HCT116 (cell line): ENCODE measurements at regions not wholly inside any gene's neighbourhood (a gene's known extent, or its start where the extent isn't known, plus 50 kb on each side); places are given as distances from the start of the nearest gene placed in this dataset.

ENCODE experiments used
- ATAC-seq: fragments of 200-7000 bp; cut with Tn5 transposase; 2 replicates; pipeline ENCODE4 v1.9.1; 2020; ENCODE audit warnings: mild to moderate bottlenecking, moderate library complexity
- BruUV-seq: library from RNA; stranded (reverse); fragments of 400-500 nt; replicated peaks from 2 replicates; lab custom pipeline; 2021; lab: Mats Ljungman, UMichigan
- CTCF ChIA-PET: fragments of 300-600 bp; sonication (Branson Sonifier 250); formaldehyde crosslinking; loops from one replicate; lab custom pipeline; 2021; ENCODE audit warnings: antibody characterized with exemption; lab: Charles Lee
- POLR2A ChIA-PET: fragments of 300-600, 350-600 bp; sonication (Branson Sonifier 250); formaldehyde crosslinking; loops from one replicate; lab custom pipeline; 2021; ENCODE audit warnings: antibody characterized with exemption; lab: Charles Lee
- RAD21 ChIA-PET, 2 experiments: fragments of 300-600 bp; sonication (Branson Sonifier 250); formaldehyde crosslinking; loops; one replicate each; lab custom pipeline; 2023; ENCODE audit warnings: low total read pairs in 2 of 2; ENCODE audit not compliant: uncharacterized antibody in 2 of 2, unreplicated experiment in 2 of 2, low non-redundant PET in 1 of 2; lab: Charles Lee
- DNase-seq: peaks from one replicate; pipeline ENCODE4 v3.0.0-alpha.2; 2010; ENCODE audit warnings: low read depth, low spot score
- H2AFZ ChIP-seq: fragments of 200-600 bp; shearing (Covaris generic), sonication (generic); 2 replicates; pipeline ENCODE4 v1.6.1; 2017; ENCODE audit warnings: low read depth, mixed run types, mixed read lengths, antibody characterized with exemption, low read length; ENCODE audit not compliant: poor library complexity, severe bottlenecking
- H3K27ac ChIP-seq: 2 replicates; pipeline ENCODE4 v1.5.1; 2012; ENCODE audit warnings: low read depth, low read length
- H3K27me3 ChIP-seq: fragments of 200-600 bp; sonication (generic); 2 replicates; pipeline ENCODE4 v1.6.1; 2016; ENCODE audit warnings: mixed run types, low read length, mixed read lengths; ENCODE audit not compliant: insufficient read depth
- H3K36me3 ChIP-seq, 2 experiments: fragments of 200-500 bp in 1 of 2; fragments of 200-600 bp in 1 of 2; sonication (Bioruptor generic) in 1 of 2; sonication (generic) in 1 of 2; 2 replicates each; pipeline versions ENCODE4 v1.5.1 to v1.6.1; 2014 to 2016; ENCODE audit warnings: low read length in 2 of 2, inconsistent platforms in 1 of 2, mixed read lengths in 1 of 2, mixed run types in 1 of 2; ENCODE audit not compliant: insufficient read depth in 2 of 2, control insufficient read depth in 1 of 2
- H3K4me1 ChIP-seq, 2 experiments: fragments of 200-600 bp in 1 of 2; sonication (generic) in 1 of 2; 2 replicates each; pipeline versions ENCODE4 v1.5.1 to v1.6.1; 2012 to 2017; ENCODE audit warnings: low read length in 2 of 2, inconsistent platforms in 1 of 2, mild to moderate bottlenecking in 1 of 2, mixed read lengths in 1 of 2, mixed run types in 1 of 2, moderate library complexity in 1 of 2; ENCODE audit not compliant: insufficient read depth in 2 of 2, control insufficient read depth in 1 of 2
- H3K4me2 ChIP-seq: fragments of 200-600 bp; sonication (generic); 2 replicates; pipeline ENCODE4 v1.6.1; 2017; ENCODE audit warnings: mixed run types, low read length, mixed read lengths
- H3K4me3 ChIP-seq, 2 experiments: fragments of 200-600 bp in 1 of 2; sonication (generic) in 1 of 2; replicated peaks in 1 of 2; 2 replicates each; pipeline ENCODE4 v1.5.1; 2011 to 2016; ENCODE audit warnings: low read length in 2 of 2, control low read depth in 1 of 2, low read depth in 1 of 2, mild to moderate bottlenecking in 1 of 2, mixed read lengths in 1 of 2, mixed run types in 1 of 2
- H3K79me2 ChIP-seq: fragments of 200-600 bp; sonication (generic); 2 replicates; pipeline ENCODE4 v1.6.1; 2017; ENCODE audit warnings: mild to moderate bottlenecking, mixed run types, low read length, moderate library complexity, mixed read lengths; ENCODE audit not compliant: insufficient read depth
- H3K9ac ChIP-seq: fragments of 200-600 bp; sonication (generic); 2 replicates; pipeline ENCODE4 v1.6.1; 2016; ENCODE audit warnings: low read length, mixed read lengths
- H3K9me2 ChIP-seq: fragments of 200-600 bp; sonication (generic), shearing (Covaris generic); 2 replicates; pipeline ENCODE4 v1.6.1; 2017; ENCODE audit warnings: mixed run types, mild to moderate bottlenecking, moderate library complexity; ENCODE audit not compliant: insufficient read depth
- H3K9me3 ChIP-seq, 2 experiments: fragments of 200-500 bp in 1 of 2; fragments of 200-600 bp in 1 of 2; sonication (Bioruptor generic) in 1 of 2; sonication (generic) in 1 of 2; 2 replicates each; pipeline ENCODE4 v1.6.1; 2014 to 2017; ENCODE audit warnings: low read length in 2 of 2, mixed read lengths in 2 of 2, inconsistent platforms in 1 of 2, low read depth in 1 of 2, mild to moderate bottlenecking in 1 of 2, mixed run types in 1 of 2, moderate library complexity in 1 of 2; ENCODE audit not compliant: control insufficient read depth in 1 of 2, insufficient read depth in 1 of 2
- H4K20me1 ChIP-seq: fragments of 200-600 bp; sonication (generic), shearing (Covaris generic); 2 replicates; pipeline ENCODE4 v1.6.1; 2017; ENCODE audit warnings: mixed run types, mild to moderate bottlenecking, moderate library complexity; ENCODE audit not compliant: insufficient read depth
- CBX3 ChIP-seq: IDR thresholded peaks from 2 replicates; pipeline ENCODE4 v1.6.1; 2012; ENCODE audit warnings: low read depth
- ELF1 ChIP-seq: IDR thresholded peaks from 2 replicates; pipeline ENCODE4 v1.6.1; 2012; ENCODE audit warnings: low read depth, borderline replicate concordance
- EZH2 ChIP-seq: fragments of 200-600 bp; sonication (generic); IDR thresholded peaks from 2 replicates; pipeline ENCODE4 v1.6.1; 2017; ENCODE audit warnings: antibody characterized with exemption, mixed run types
- POLR2A ChIP-seq: IDR thresholded peaks from 2 replicates; pipeline ENCODE4 v1.7.0; 2011; ENCODE audit warnings: borderline replicate concordance; ENCODE audit not compliant: insufficient read depth, insufficient read length; ENCODE audit errors: extremely low read depth
- POLR2AphosphoS5 ChIP-seq: IDR thresholded peaks from 2 replicates; pipeline ENCODE4 v1.6.1; 2011; ENCODE audit warnings: mild to moderate bottlenecking, low read depth, low read length, moderate library complexity
- SP1 ChIP-seq: IDR thresholded peaks from 2 replicates; pipeline ENCODE4 v1.6.1; 2012; ENCODE audit warnings: low read depth
- TCF7L2 ChIP-seq: IDR thresholded peaks from 2 replicates; pipeline ENCODE4 v1.7.0; 2011; ENCODE audit warnings: borderline replicate concordance, inconsistent platforms; ENCODE audit not compliant: insufficient read depth, insufficient read length; ENCODE audit errors: extremely low read depth
- ZFX ChIP-seq: fragments of 450-650 bp; IDR thresholded peaks from 2 replicates; pipeline ENCODE4 v1.6.1; 2017
- ZNF274 ChIP-seq: fragments of 200-500 bp; sonication (Bioruptor generic); IDR thresholded peaks from 2 replicates; pipeline ENCODE4 v1.6.1; 2014; ENCODE audit warnings: mild to moderate bottlenecking, low read depth, low read length, inconsistent platforms
- intact Hi-C: fragments of 100-400 bp; cut with micrococcal nuclease; formaldehyde crosslinking; loops from 2 replicates; pipeline ENCODE4 v1.10.0; 2022
- TF ChIP-seq, protein P1 (sequence below): IDR thresholded peaks from 2 replicates; pipeline ENCODE4 v1.6.1; 2012
- TF ChIP-seq, protein P2 (sequence below): IDR thresholded peaks from 2 replicates; pipeline ENCODE4 v1.6.1; 2012

DNA sequence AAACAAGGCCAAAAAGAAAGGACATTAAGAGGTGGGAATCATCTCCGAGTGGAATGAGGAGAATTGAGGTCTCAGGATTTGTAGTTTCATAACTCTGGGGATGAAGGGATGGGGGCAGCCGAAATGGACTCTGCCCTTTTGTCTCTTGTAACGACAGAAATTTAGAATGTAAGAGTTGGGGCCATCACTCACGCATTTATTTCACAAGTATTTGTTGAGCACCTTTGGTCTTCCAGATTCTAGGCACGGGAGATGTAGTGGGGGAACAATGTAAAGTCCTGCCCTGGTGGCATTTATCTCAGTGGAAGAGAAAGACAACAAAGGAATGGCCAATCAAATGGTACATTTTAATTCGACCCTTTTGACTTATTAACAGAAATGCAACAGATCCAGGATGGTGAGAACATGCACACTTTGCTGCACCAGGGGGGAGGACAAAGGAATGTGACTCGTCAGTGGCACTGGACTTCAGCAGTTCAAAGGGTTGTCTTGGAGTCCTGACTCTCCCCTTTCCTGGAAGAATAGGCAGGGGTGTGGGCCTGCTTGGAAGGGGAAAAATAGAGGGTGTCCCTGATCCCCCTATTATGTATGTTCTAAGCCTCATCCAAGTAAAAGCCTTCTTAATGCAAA is 102.0 kb downstream of the TMEM30B start:
- Histone ChIP-seq H3K79me2 (no peaks in the 10 kb centered on the region), H4K20me1 (no peaks in the 10 kb centered on the region), H3K9me2 (no peaks in the 10 kb centered on the region), H3K27me3 (no peaks in the 10 kb centered on the region), H3K4me2 (peak overlapping the region; percentile 76), H3K36me3 (no peaks in the 10 kb centered on the region), H3K4me3 (peak overlapping the region in 1 of 2 experiments; percentile 45; a peak in 2 of 4 replicates), H3K9me3 (no peaks in the 10 kb centered on the region), H3K27ac (peak overlapping the region; percentile 95), H3K4me1 (peaks cover 34 to 46% of the 10 kb centered on the region in 2 experiments)
- BruUV-seq, result no TSS peak
- ChIA-PET POLR2A (no interaction called here), RAD21 (no interaction called here), CTCF (no interaction called here)
- DNase-seq (peak; percentile 31), ATAC-seq (peak; percentile 48)
- intact Hi-C loops, result loop anchor here (5.0 kb wide), 1 partner anchor 77 kb away; no protein-coding TSS in a partner anchor
- peak; percentile 55 for TF ChIP-seq TCF7L2
- TF ChIP-seq, protein P1, sequence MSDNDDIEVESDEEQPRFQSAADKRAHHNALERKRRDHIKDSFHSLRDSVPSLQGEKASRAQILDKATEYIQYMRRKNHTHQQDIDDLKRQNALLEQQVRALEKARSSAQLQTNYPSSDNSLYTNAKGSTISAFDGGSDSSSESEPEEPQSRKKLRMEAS, result 0 out of 2 replicates have a peak, but pooled peaks have one; percentile 4
- no peak for TF ChIP-seq ZFX
- TF ChIP-seq ELF1, result no peak
- no peak for TF ChIP-seq CBX3
- no peak for TF ChIP-seq POLR2A
- no peak for TF ChIP-seq ZNF274
- no peak for TF ChIP-seq POLR2AphosphoS5
- TF ChIP-seq SP1, result no peak
- TF ChIP-seq EZH2, result no peak
- TF ChIP-seq, protein P2, sequence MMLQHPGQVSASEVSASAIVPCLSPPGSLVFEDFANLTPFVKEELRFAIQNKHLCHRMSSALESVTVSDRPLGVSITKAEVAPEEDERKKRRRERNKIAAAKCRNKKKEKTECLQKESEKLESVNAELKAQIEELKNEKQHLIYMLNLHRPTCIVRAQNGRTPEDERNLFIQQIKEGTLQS, result no peak
- TF ChIP-seq, all 23 proteins: peak for 2
- Histone ChIP-seq H3K9ac (peak overlapping the region; percentile 72), H2AFZ (peak overlapping the region; percentile 52)
